B cell (primary cell): ENCODE measurements at regions not wholly inside any gene's neighbourhood (a gene's known extent, or its start where the extent isn't known, plus 50 kb on each side); places are given as distances from the start of the nearest gene placed in this dataset.

ENCODE experiments used
- ATAC-seq: fragments of 200-7000 bp; cut with Tn5 transposase; one replicate; pipeline ENCODE4 v1.10.0; 2021; ENCODE audit warnings: low read depth, mild to moderate bottlenecking, moderate number of reproducible peaks, moderate library complexity
- CTCF ChIA-PET: fragments of 350-600 bp; sonication (Branson Sonifier 250); formaldehyde crosslinking; loops from one replicate; lab custom pipeline; 2021; ENCODE audit warnings: antibody characterized with exemption, inconsistent platforms; lab: Charles Lee
- POLR2A ChIA-PET: fragments of 350-600 bp; sonication (Branson Sonifier 250); formaldehyde crosslinking; loops from one replicate; lab custom pipeline; 2021; ENCODE audit warnings: antibody characterized with exemption; lab: Charles Lee
- DNase-seq: peaks from one replicate; pipeline ENCODE4 v3.0.0; 2013
- H2AFZ ChIP-seq: 2 replicates; pipeline ENCODE4 v1.6.1; 2012; ENCODE audit warnings: mild to moderate bottlenecking, low read depth, low read length; ENCODE audit not compliant: insufficient read depth, poor library complexity, severe bottlenecking
- H3K27ac ChIP-seq, 2 donors: 1 replicate in 1 of 2; 2 replicates in 1 of 2; pipeline ENCODE4 v1.5.1; 2012 to 2013; ENCODE audit warnings: low read length in 2 of 2, mild to moderate bottlenecking in 2 of 2, moderate library complexity in 1 of 2
- H3K27me3 ChIP-seq, 4 experiments: fragments of 200-600 bp in 1 of 4; sonication (generic) in 1 of 4; replicated peaks in 1 of 4; 1 replicate in 2 of 4; 2 replicates in 2 of 4; pipeline versions ENCODE4 v1.6.1 to v1.7.0; 2013 to 2016; ENCODE audit warnings: low read length in 3 of 4, mild to moderate bottlenecking in 2 of 4, mixed read lengths in 1 of 4, moderate library complexity in 1 of 4; ENCODE audit not compliant: insufficient read depth in 4 of 4, control insufficient read depth in 3 of 4; ENCODE audit errors: control extremely low read depth in 1 of 4
- H3K36me3 ChIP-seq, 2 experiments: replicated peaks in 1 of 2; 1 replicate in 1 of 2; 2 replicates in 1 of 2; pipeline versions ENCODE4 v1.6.1 to v1.7.1; 2013; ENCODE audit warnings: low read length in 1 of 2; ENCODE audit not compliant: insufficient read depth in 2 of 2, control insufficient read depth in 1 of 2; ENCODE audit errors: control extremely low read depth in 1 of 2, extremely low read depth in 1 of 2
- H3K4me1 ChIP-seq, 2 donors: fragments of 200-600 bp in 1 of 2; sonication (generic) in 1 of 2; 1 replicate in 1 of 2; 2 replicates in 1 of 2; pipeline versions ENCODE4 v1.5.1 to v1.6.1; 2013 to 2017; ENCODE audit warnings: low read length in 2 of 2; ENCODE audit not compliant: control insufficient read depth in 2 of 2, insufficient read depth in 2 of 2
- H3K4me2 ChIP-seq: replicated peaks from 2 replicates; pipeline ENCODE3; 2012; ENCODE audit warnings: mild to moderate bottlenecking, low read depth, low read length; ENCODE audit not compliant: poor library complexity, severe bottlenecking
- H3K4me3 ChIP-seq, 5 experiments: fragments of 200-600 bp in 1 of 5; sonication (generic) in 1 of 5; 1 replicate in 3 of 5; 2 replicates in 2 of 5; pipeline versions ENCODE4 v1.5.1 to v1.7.0; 2011 to 2016; ENCODE audit warnings: low read length in 4 of 5, mild to moderate bottlenecking in 4 of 5, low read depth in 2 of 5, control low read depth in 1 of 5, moderate library complexity in 1 of 5; ENCODE audit not compliant: insufficient read depth in 1 of 5; ENCODE audit errors: control extremely low read depth in 1 of 5, extremely low read depth in 1 of 5
- H3K79me2 ChIP-seq: fragments of 200-600 bp; sonication (generic); one replicate; pipeline ENCODE4 v1.6.0; 2016; ENCODE audit warnings: low read length; ENCODE audit not compliant: control insufficient read depth, insufficient read depth
- H3K9ac ChIP-seq: fragments of 200-600 bp; sonication (generic); 2 replicates; pipeline ENCODE4 v1.6.1; 2017; ENCODE audit warnings: mild to moderate bottlenecking, low read length, moderate library complexity
- H3K9me3 ChIP-seq, 3 donors: one replicate each; pipeline versions ENCODE4 v1.6.1 to v1.7.1; 2013; ENCODE audit warnings: low read length in 2 of 3; ENCODE audit not compliant: control insufficient read depth in 2 of 3, insufficient read depth in 1 of 3; ENCODE audit errors: control extremely low read depth in 1 of 3
- H4K20me1 ChIP-seq: 2 replicates; pipeline ENCODE4 v1.6.0; 2012; ENCODE audit warnings: mild to moderate bottlenecking, low read length; ENCODE audit not compliant: insufficient read depth, control insufficient read depth, poor library complexity, severe bottlenecking
- H3K27ac Mint-ChIP-seq: one replicate; pipeline ENCODE4 v1.8.0; 2021; ENCODE audit warnings: mixed read lengths
- H3K27me3 Mint-ChIP-seq: one replicate; pipeline ENCODE4 v1.8.0; 2021; ENCODE audit warnings: mixed read lengths
- H3K4me1 Mint-ChIP-seq: one replicate; pipeline ENCODE4 v1.8.0; 2021; ENCODE audit warnings: mixed read lengths
- H3K4me3 Mint-ChIP-seq: one replicate; pipeline ENCODE4 v1.8.0; 2021; ENCODE audit warnings: mixed read lengths
- H3K9me3 Mint-ChIP-seq: one replicate; pipeline ENCODE4 v1.8.0; 2022; ENCODE audit warnings: mixed read lengths; ENCODE audit not compliant: insufficient read depth
- EZH2 ChIP-seq: IDR thresholded peaks from 2 replicates; pipeline ENCODE4 v1.6.1; 2012; ENCODE audit warnings: borderline replicate concordance, low read depth, mild to moderate bottlenecking, moderate library complexity, low read length; ENCODE audit not compliant: insufficient read depth, poor library complexity, severe bottlenecking
- WGBS: methylation state at CpG from one replicate; pipeline ENCODE4 v1.1.5; 2013; ENCODE audit warnings: missing lambda C conversion rate; ENCODE audit not compliant: insufficient coverage; 5-methylcytosine and 5-hydroxymethylcytosine counted together
- intact Hi-C: fragments of 100-400 bp; cut with micrococcal nuclease; formaldehyde crosslinking; loops from one replicate; pipeline ENCODE4 v1.10.0; 2022
- TF ChIP-seq, protein P1 (sequence below): fragments of 200-600 bp; IDR thresholded peaks from one replicate; pipeline ENCODE4 v1.8.0; 2022; ENCODE audit warnings: antibody characterized with exemption, mild to moderate bottlenecking

DNA sequence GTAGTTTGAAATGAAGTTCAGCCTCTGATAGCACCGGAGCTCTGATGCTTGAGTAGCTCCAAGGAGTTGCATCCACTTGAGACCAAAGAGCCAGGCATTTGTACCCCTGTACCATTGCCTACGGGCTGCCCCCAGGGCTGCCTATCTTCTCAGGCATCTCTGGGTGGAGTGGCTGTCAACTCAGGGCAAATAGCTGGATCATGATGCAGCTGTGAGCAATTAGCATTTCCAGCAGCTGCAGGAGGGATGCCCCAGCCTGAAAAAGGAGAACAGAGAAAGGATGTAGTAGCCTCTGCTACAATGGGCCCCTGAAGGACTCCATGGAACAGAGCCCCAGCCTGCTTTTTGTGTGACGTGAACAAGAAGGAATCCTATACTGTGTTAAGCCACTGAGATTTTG is 492.6 kb downstream of the BCOR start:
- Histone ChIP-seq H3K27me3 (peaks cover 0 to 2% (median 0%) of the 10 kb centered on the region in 4 experiments), H3K4me3 (no peak overlapping the region), H3K79me2 (no peaks in the 10 kb centered on the region), H3K9me3 (peaks cover 0 to 3% (median 0%) of the 10 kb centered on the region in 3 donors), H3K9ac (no peak overlapping the region), H2AFZ (no peak overlapping the region), H4K20me1 (no peaks in the 10 kb centered on the region), H3K4me2 (no peak overlapping the region), H3K4me1 (no peaks in the 10 kb centered on the region), H3K36me3 (no peaks in the 10 kb centered on the region), H3K27ac (no peak overlapping the region)
- WGBS = 93% methylated on average over 2 of the region's 3 CpGs
- CTCF ChIA-PET = no interaction called here
- Mint-ChIP-seq H3K27me3 (peaks cover 15% of the 10 kb centered on the region), H3K9me3 (no peaks in the 10 kb centered on the region), H3K27ac (no peak overlapping the region), H3K4me3 (no peak overlapping the region), H3K4me1 (no peaks in the 10 kb centered on the region)
- POLR2A ChIA-PET = no interaction called here
- ATAC-seq = no peak
- intact Hi-C loops = no loop called here
- no peak for DNase-seq
- no peak for TF ChIP-seq EZH2
- TF ChIP-seq, protein P1, sequence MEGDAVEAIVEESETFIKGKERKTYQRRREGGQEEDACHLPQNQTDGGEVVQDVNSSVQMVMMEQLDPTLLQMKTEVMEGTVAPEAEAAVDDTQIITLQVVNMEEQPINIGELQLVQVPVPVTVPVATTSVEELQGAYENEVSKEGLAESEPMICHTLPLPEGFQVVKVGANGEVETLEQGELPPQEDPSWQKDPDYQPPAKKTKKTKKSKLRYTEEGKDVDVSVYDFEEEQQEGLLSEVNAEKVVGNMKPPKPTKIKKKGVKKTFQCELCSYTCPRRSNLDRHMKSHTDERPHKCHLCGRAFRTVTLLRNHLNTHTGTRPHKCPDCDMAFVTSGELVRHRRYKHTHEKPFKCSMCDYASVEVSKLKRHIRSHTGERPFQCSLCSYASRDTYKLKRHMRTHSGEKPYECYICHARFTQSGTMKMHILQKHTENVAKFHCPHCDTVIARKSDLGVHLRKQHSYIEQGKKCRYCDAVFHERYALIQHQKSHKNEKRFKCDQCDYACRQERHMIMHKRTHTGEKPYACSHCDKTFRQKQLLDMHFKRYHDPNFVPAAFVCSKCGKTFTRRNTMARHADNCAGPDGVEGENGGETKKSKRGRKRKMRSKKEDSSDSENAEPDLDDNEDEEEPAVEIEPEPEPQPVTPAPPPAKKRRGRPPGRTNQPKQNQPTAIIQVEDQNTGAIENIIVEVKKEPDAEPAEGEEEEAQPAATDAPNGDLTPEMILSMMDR = no peak

DNA sequence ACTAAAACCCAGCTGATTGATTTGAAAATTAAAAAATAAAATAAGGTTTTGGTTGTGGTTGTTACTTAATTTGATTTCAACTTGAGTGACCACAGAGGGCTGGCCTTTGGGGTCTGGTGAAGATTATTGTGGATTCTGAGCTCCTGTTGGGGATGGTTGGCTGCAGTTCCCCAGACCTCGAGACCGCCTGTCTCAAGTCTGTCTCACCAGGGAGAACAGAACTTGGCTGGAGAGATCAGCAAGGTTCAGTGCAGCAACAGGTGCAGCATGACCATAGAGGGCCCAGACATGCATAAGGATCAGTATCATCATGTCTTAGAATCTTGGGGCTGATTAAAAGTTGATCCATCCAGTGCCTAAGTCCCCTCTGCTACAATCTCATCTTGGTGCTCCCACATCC is 491.9 kb downstream of the BCOR start:
- H3K27me3 Mint-ChIP-seq = peaks cover 22% of the 10 kb centered on the region
- H3K4me1 Mint-ChIP-seq = no peaks in the 10 kb centered on the region
- Histone ChIP-seq H3K9ac (no peak overlapping the region), H3K4me3 (no peak overlapping the region), H3K4me2 (no peak overlapping the region), H3K79me2 (no peaks in the 10 kb centered on the region), H2AFZ (no peak overlapping the region), H3K9me3 (peaks cover 0 to 3% (median 0%) of the 10 kb centered on the region in 3 donors), H4K20me1 (no peaks in the 10 kb centered on the region), H3K4me1 (no peaks in the 10 kb centered on the region), H3K36me3 (no peaks in the 10 kb centered on the region), H3K27ac (no peak overlapping the region), H3K27me3 (peaks cover 0 to 2% (median 0%) of the 10 kb centered on the region in 4 experiments)
- no peaks in the 10 kb centered on the region for H3K9me3 Mint-ChIP-seq
- no peak overlapping the region for H3K4me3 Mint-ChIP-seq
- TF ChIP-seq, protein P1 = no peak
- TF ChIP-seq EZH2 = no peak
- ChIA-PET CTCF (no interaction called here), POLR2A (no interaction called here)
- intact Hi-C loops = no loop called here
- no peak for ATAC-seq
- no peak overlapping the region for H3K27ac Mint-ChIP-seq
- 92% methylated on average over 2 of the region's 2 CpGs for WGBS
- DNase-seq = no peak
